ENCODE measurements at regions not wholly inside any gene's neighbourhood (a gene's known extent, or its start where the extent isn't known, plus 50 kb on each side); places are given as distances from the start of the nearest gene placed in this dataset.

DNA sequence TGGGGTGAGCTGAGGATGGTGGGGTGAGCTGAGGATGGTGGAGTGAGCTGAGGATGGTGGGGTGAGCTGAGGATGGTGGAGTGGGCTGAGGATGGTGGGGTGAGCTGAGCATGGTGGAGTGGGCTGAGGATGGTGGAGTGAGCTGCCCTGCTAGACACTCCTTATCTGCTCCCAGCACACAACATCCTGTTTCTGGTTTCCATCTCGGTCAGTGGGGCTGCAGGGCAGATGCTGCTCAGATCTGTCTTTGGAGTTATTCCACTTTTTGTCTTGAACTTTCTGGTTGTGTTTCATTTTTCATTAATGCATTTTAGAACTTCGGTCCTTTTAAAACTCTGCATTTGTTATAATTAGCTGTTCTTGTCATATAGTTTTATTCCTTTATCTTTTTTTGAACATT lies 67.9 kb upstream of the ANTXRL start:
- TF ChIP-seq, protein P1, sequence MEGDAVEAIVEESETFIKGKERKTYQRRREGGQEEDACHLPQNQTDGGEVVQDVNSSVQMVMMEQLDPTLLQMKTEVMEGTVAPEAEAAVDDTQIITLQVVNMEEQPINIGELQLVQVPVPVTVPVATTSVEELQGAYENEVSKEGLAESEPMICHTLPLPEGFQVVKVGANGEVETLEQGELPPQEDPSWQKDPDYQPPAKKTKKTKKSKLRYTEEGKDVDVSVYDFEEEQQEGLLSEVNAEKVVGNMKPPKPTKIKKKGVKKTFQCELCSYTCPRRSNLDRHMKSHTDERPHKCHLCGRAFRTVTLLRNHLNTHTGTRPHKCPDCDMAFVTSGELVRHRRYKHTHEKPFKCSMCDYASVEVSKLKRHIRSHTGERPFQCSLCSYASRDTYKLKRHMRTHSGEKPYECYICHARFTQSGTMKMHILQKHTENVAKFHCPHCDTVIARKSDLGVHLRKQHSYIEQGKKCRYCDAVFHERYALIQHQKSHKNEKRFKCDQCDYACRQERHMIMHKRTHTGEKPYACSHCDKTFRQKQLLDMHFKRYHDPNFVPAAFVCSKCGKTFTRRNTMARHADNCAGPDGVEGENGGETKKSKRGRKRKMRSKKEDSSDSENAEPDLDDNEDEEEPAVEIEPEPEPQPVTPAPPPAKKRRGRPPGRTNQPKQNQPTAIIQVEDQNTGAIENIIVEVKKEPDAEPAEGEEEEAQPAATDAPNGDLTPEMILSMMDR (IDR thresholded peaks at IDR 0.05; ENCODE audit: insufficient read depth, low read depth, low read length): no peak
- no peak for TF ChIP-seq EZH2 (IDR thresholded peaks at IDR 0.05; ENCODE audit: insufficient read depth, low read length)
